CD4-positive, alpha-beta T cell (primary cell): ENCODE measurements at regions not wholly inside any gene's neighbourhood (a gene's known extent, or its start where the extent isn't known, plus 50 kb on each side); places are given as distances from the start of the nearest gene placed in this dataset.

Experiments
- ATAC-seq: fragments of 200-7000 bp; cut with Tn5 transposase; one replicate; pipeline ENCODE4 v1.10.0; 2022; ENCODE audit warnings: mild to moderate bottlenecking; ENCODE audit not compliant: poor library complexity
- CTCF ChIA-PET: fragments of 350-600 bp; sonication (Branson Sonifier 250); formaldehyde crosslinking; loops from one replicate; lab custom pipeline; 2021; ENCODE audit warnings: antibody characterized with exemption, inconsistent platforms; lab: Charles Lee
- POLR2A ChIA-PET: fragments of 350-600 bp; sonication (Branson Sonifier 250); formaldehyde crosslinking; loops from one replicate; lab custom pipeline; 2021; ENCODE audit warnings: antibody characterized with exemption, inconsistent platforms; lab: Charles Lee
- DNase-seq, 14 experiments: peaks; one replicate each; pipeline ENCODE4 v3.0.0-alpha.2; 2013 to 2020; ENCODE audit warnings: mixed read lengths in 2 of 14
- H3K27ac ChIP-seq, 2 donors: one replicate each; pipeline versions ENCODE4 v1.5.1 to v1.7.0; 2013; ENCODE audit warnings: low read length in 2 of 2, low read depth in 1 of 2, mild to moderate bottlenecking in 1 of 2
- H3K27me3 ChIP-seq, 2 experiments: 1 replicate in 1 of 2; 2 replicates in 1 of 2; pipeline versions ENCODE4 v1.6.1 to v1.7.0; 2013; ENCODE audit warnings: low read length in 2 of 2, control low read depth in 1 of 2, mild to moderate bottlenecking in 1 of 2, moderate library complexity in 1 of 2; ENCODE audit not compliant: insufficient read depth in 2 of 2, control insufficient read depth in 1 of 2
- H3K36me3 ChIP-seq: one replicate; pipeline ENCODE4 v1.6.1; 2013; ENCODE audit warnings: low read length, control low read depth; ENCODE audit not compliant: insufficient read depth
- H3K4me1 ChIP-seq: one replicate; pipeline ENCODE4 v1.6.1; 2013; ENCODE audit warnings: low read length, control low read depth; ENCODE audit not compliant: insufficient read depth
- H3K4me3 ChIP-seq: one replicate; pipeline ENCODE4 v1.5.1; 2013; ENCODE audit warnings: mild to moderate bottlenecking, low read length, moderate library complexity
- H3K9me3 ChIP-seq, 2 experiments: 1 replicate in 1 of 2; 2 replicates in 1 of 2; pipeline versions ENCODE4 v1.6.1 to v1.7.0; 2013; ENCODE audit warnings: low read length in 2 of 2, mild to moderate bottlenecking in 2 of 2, control low read depth in 1 of 2, moderate library complexity in 1 of 2; ENCODE audit not compliant: control insufficient read depth in 1 of 2, insufficient read depth in 1 of 2
- H3K27ac Mint-ChIP-seq: one replicate; pipeline ENCODE4 v1.8.0; 2020; ENCODE audit warnings: mixed read lengths
- H3K27me3 Mint-ChIP-seq: one replicate; pipeline ENCODE4 v1.8.0; 2021; ENCODE audit warnings: mixed read lengths
- H3K36me3 Mint-ChIP-seq: one replicate; pipeline ENCODE4 v1.8.0; 2021; ENCODE audit warnings: low read depth, mixed read lengths
- H3K4me1 Mint-ChIP-seq: one replicate; pipeline ENCODE4 v1.8.0; 2021; ENCODE audit warnings: low read depth, mixed read lengths
- H3K4me3 Mint-ChIP-seq: one replicate; pipeline ENCODE4 v1.8.0; 2020; ENCODE audit warnings: mild to moderate bottlenecking, mixed read lengths
- H3K9me3 Mint-ChIP-seq: one replicate; pipeline ENCODE4 v1.8.0; 2020; ENCODE audit warnings: mixed read lengths
- intact Hi-C, 2 experiments: fragments of 100-400 bp; cut with DNase I in 1 of 2; cut with micrococcal nuclease in 1 of 2; formaldehyde crosslinking; loops; one replicate each; pipeline versions ENCODE4 v1.15.1 to v1.9.0; 2023 to 2025; cut with DNase I, micrococcal nuclease
- TF ChIP-seq, protein P1 (sequence below): fragments of 200-600 bp; IDR thresholded peaks from one replicate; pipeline ENCODE4 v1.8.0; 2022; ENCODE audit warnings: antibody characterized with exemption, mild to moderate bottlenecking

DNA sequence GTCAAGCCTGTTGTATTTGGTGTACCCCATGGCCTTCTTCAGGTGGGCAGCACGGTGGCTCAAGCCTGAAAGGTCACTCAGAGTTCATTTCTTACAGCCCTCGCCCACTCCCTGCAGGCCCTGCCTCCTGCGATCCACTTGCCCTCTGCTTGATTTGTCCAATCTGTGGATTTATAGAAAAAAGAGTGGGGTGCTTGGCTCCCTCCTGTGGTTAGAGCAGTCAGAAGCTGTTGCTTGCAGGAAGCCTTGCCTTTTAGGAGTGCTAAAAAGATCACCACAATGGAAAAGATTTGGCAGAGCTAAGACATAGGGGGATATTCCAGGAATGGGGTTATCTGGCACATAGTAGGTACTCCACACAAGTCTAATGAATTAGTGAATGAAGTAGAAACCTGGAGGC, 108.0 kb upstream of the TRABD2B start:
- Mint-ChIP-seq H3K36me3 (no peaks in the 10 kb centered on the region), H3K9me3 (no peaks in the 10 kb centered on the region), H3K4me3 (no peak overlapping the region), H3K27me3 (peaks cover 20% of the 10 kb centered on the region), H3K27ac (no peak overlapping the region), H3K4me1 (no peaks in the 10 kb centered on the region)
- CTCF ChIA-PET, result no interaction called here
- no peaks in the 10 kb centered on the region for H3K4me1 ChIP-seq
- no peak overlapping the region for H3K4me3 ChIP-seq
- TF ChIP-seq, protein P1, sequence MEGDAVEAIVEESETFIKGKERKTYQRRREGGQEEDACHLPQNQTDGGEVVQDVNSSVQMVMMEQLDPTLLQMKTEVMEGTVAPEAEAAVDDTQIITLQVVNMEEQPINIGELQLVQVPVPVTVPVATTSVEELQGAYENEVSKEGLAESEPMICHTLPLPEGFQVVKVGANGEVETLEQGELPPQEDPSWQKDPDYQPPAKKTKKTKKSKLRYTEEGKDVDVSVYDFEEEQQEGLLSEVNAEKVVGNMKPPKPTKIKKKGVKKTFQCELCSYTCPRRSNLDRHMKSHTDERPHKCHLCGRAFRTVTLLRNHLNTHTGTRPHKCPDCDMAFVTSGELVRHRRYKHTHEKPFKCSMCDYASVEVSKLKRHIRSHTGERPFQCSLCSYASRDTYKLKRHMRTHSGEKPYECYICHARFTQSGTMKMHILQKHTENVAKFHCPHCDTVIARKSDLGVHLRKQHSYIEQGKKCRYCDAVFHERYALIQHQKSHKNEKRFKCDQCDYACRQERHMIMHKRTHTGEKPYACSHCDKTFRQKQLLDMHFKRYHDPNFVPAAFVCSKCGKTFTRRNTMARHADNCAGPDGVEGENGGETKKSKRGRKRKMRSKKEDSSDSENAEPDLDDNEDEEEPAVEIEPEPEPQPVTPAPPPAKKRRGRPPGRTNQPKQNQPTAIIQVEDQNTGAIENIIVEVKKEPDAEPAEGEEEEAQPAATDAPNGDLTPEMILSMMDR, result no peak
- no peak overlapping the region for H3K27ac ChIP-seq
- intact Hi-C loops, result loop anchor here in 1 of 2 experiments (5.0 kb wide), 3 partner anchors 132 to 592 kb away; no protein-coding TSS in a partner anchor
- POLR2A ChIA-PET, result no interaction called here
- no peaks in the 10 kb centered on the region for H3K36me3 ChIP-seq
- ATAC-seq (no peak), DNase-seq (no peak)
- H3K9me3 ChIP-seq, result no peaks in the 10 kb centered on the region
- no peaks in the 10 kb centered on the region for H3K27me3 ChIP-seq

DNA sequence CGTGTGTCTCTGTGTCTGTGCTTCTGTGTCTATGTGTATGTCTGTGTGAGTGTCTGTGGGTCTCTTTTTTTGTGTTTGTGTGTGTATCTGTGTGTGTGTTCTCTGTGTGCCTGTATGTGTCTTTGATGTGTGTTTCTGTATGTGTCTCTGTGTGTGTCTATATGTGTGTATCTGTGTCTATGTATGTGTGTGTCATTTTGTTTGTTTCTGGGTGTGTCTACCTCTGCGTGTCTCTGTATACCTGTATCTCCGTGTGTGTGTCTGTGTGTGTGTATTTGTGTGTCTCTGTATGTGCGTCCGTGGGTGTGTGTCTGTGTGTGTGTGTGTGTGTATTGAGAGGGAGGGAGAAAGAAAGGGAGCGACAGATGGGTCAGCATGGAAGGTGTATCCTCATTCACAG, 106.3 kb upstream of the TRABD2B start:
- peaks cover 3 to 4% of the 10 kb centered on the region in 2 experiments for H3K27me3 ChIP-seq
- no peak overlapping the region for H3K27ac Mint-ChIP-seq
- H3K36me3 ChIP-seq, result no peaks in the 10 kb centered on the region
- CTCF ChIA-PET, result no interaction called here
- ATAC-seq (no peak), DNase-seq (no peak)
- H3K9me3 Mint-ChIP-seq, result no peaks in the 10 kb centered on the region
- H3K36me3 Mint-ChIP-seq, result no peaks in the 10 kb centered on the region
- peaks cover 21% of the 10 kb centered on the region for H3K27me3 Mint-ChIP-seq
- no peaks in the 10 kb centered on the region for H3K4me1 ChIP-seq
- no peak overlapping the region for H3K4me3 Mint-ChIP-seq
- H3K4me3 ChIP-seq, result no peak overlapping the region
- no peaks in the 10 kb centered on the region for H3K4me1 Mint-ChIP-seq
- intact Hi-C loops, result no loop called here
- POLR2A ChIA-PET, result no interaction called here
- no peak overlapping the region for H3K27ac ChIP-seq
- TF ChIP-seq, protein P1, result no peak
- H3K9me3 ChIP-seq, result no peaks in the 10 kb centered on the region

DNA sequence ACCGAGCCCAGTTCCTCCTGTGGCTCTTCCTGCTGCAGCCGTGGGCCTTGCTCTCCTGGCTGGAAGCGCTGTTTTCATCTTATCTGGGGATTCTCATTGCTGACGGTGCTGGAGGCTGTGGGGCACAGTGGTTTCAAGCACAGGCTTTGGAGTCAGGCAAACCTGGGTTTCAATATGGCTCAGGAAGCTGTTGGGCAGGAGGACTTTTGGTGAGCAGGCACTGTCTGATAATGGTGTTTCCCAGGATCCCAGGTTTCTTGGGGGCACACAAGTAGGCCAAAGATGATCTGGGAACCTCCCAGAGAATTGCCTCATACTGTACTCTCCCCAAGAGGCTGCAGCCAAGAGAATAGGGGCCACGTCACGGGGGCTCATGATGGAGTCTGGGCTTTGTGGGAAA, 105.6 kb upstream of the TRABD2B start:
- CTCF ChIA-PET, result no interaction called here
- Mint-ChIP-seq H3K36me3 (no peaks in the 10 kb centered on the region), H3K9me3 (no peaks in the 10 kb centered on the region), H3K4me3 (no peak overlapping the region), H3K27ac (no peak overlapping the region), H3K4me1 (no peaks in the 10 kb centered on the region), H3K27me3 (peaks cover 25% of the 10 kb centered on the region)
- no peak overlapping the region for H3K4me3 ChIP-seq
- no peaks in the 10 kb centered on the region for H3K4me1 ChIP-seq
- no peaks in the 10 kb centered on the region for H3K36me3 ChIP-seq
- H3K27ac ChIP-seq, result no peak overlapping the region
- ATAC-seq, result no peak
- peaks cover 4 to 8% of the 10 kb centered on the region in 2 experiments for H3K27me3 ChIP-seq
- intact Hi-C loops, result no loop called here
- no peaks in the 10 kb centered on the region for H3K9me3 ChIP-seq
- DNase-seq, result no peak
- TF ChIP-seq, protein P1, result no peak
- POLR2A ChIA-PET, result no interaction called here
